GM21360 (cell line): ENCODE measurements at regions not wholly inside any gene's neighbourhood (a gene's known extent, or its start where the extent isn't known, plus 50 kb on each side); places are given as distances from the start of the nearest gene placed in this dataset.
"Not testable (repeated sequence)": the region's sequence is repeated elsewhere in the genome, so short reads cannot be mapped to it uniquely, and the experiment has no call there.

ENCODE experiments used
- ATAC-seq: cut with Tn5 transposase; IDR thresholded peaks from one replicate; pipeline ENCODE4 v1.9.1; 2021; ENCODE audit warnings: mild to moderate bottlenecking, moderate library complexity; ENCODE audit not compliant: unreplicated experiment

DNA sequence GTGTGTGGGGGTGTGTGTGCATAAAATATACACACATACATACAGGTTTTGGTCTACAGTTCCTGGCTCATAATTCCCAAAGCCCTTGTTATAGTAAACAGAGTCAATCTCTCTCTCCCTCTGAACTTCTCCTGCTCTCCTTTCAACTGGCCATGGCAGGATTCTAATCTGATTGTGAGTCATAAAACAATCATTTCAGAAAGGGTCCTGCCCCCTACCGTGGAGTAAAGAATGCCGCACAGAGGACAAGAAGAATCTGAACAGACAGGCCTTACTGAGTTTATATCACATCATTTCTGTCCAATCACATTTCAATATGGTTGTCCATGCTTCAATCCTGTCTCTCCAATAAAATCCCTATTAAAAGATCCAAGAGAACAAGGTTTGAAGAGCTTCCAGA, 416.9 kb downstream of the FRK start:
- no peak for ATAC-seq

DNA sequence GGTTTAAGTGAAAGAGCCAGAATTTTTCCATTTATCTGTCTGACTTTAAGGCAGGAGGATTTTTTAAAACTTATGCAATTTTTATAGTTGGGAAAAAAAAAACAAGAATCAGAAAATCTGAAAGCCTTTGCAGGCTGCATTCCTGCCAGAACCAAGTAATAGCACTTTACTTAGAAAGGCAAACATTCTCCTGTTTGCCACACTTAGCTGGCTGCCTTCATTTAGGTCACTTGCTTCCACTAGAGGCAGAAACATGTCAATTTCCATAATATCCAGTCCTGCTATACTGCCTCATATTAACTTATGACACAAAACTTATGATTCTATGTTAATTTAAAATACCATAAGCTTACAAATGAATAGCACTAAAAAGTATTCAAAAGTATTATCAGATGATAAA, 425.8 kb downstream of the FRK start:
- no peak for ATAC-seq

DNA sequence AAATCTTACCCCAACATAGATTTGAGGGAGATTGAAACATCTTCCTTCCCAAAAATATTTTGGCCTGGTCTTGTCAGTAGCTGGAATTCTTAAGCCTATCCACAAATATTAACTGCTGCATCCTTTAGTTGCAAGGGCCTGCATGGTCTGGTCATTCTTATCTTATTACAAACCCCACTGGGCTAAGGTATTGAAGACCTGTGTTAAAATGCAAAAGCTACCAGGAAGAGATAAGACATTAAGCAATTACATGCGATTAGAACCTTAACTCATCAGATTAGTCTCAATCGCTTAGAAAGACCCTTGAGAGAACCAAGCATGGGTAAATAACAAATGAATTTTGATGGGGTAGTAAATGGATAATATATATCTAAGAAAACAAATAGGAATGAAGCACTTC, 426.6 kb downstream of the FRK start:
- ATAC-seq, result no peak

DNA sequence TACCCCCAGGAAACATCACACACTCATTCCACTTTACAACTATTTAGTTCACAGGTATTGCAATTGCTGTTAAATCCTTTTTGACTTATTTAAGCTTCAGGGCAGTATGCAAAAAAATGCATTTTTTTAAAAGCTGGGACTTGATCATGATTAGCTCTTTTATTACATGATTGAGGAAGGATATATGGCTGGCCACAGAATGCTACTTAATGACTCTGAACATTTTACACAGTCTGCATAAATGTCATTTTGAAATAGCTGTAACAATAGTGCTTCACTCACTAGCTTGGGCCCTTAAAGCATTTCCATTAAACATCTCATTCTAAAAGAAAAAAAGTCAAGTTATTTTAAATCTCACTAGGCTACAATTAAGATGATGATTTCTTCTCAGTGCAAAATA, 429.7 kb downstream of the FRK start:
- no peak for ATAC-seq

DNA sequence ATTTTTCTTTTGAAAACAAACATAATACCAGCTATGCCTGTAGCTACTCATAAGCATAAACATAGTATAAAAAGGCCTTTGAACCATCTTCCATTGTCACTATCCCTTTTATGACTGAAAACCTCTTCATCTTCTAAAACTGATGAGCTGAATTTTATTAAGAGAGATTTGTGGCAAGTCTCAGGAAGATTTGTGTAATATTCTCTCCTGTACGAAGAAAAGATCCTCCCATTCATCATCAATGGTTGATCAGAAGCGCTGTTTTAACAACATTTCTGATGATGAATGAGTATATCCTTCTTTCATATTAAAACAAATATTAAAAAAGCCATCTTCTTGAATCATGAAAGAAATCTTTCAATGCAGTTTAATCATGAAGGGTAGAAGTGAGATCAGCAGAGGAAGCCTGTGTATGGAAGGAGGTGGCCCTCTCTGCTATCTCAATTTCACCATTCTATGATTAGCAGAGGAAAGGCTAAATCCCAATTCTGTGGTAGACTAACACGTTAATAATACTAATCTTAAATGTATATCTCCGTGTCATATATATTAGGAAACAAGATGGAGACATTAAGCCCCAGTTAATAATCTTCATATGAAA, 430.2 kb downstream of the FRK start:
- no peak for ATAC-seq

DNA sequence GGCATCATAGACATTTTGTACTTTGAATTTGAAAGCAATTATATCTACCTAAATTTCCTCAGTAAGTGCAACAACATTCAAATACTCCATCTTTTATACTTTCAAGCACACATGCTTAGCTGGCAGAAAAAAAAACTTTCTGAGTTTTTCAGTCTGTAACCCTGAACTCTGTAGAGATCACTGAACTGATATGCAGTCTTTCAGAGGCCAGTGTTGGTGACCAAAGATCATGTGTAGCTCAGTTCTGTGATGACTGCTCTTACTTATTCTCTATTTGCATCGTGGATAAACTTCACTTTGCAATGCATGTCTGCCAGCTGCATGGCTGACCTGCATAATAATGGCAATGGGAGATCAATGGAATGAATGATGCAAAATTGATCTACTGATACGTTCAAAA, 431.3 kb downstream of the FRK start:
- no peak for ATAC-seq

DNA sequence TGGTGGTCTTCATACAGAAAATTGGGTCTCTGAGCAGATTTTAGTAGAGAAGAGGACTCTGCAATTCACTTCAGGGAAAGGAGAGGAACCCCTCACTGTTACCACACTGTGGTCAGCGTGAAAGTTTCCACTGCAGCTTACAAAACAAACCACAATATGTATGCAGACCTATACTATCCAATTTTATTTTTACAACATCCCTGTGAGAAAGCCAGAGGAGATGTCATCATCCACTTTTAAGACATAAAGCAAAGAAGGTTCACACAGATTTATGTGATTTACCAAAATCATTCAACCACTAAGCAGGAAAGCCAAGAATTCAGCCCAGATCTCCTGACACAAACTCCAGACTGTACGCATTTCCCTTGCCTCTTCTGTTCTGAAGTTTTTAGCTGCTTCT, 442.4 kb downstream of the FRK start:
- no peak for ATAC-seq

DNA sequence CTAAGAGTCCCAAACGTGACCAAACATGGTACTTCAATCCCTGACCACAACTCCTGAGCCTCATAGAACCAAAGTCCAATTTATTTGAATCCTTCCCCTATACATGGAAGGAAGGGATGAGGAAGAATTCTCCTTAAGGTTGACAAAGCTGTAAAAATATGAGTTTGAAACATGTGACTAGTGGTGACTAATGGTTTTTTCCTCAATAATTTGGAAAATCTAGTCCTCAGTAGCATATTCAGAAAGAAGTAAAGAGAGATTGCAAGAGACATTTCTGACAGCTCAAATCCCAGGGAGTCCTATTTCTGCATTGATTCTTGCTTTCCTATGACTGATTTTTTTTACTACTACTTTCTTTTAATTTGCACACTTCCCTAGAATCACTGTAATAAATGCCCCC, 443.7 kb downstream of the FRK start:
- ATAC-seq, result no peak

DNA sequence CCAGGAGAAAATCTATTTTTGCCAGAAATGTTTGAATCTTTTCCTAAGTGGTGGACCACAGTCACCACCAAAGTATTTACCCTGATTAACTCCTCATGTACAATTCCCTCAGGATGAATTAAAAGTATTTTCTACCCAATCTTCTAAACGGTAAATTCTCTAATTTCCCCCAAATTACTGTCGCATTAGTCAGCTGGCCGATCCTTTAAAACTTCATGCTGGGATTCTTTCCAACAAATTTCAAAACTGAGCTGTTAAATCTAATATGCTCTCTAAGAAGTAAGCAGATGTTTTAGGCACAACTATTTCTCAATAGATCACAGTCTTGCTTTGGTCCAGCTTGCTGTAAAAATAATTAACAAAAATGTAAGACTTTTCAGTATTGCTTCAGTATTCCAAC, 447.2 kb downstream of the FRK start:
- no peak for ATAC-seq

DNA sequence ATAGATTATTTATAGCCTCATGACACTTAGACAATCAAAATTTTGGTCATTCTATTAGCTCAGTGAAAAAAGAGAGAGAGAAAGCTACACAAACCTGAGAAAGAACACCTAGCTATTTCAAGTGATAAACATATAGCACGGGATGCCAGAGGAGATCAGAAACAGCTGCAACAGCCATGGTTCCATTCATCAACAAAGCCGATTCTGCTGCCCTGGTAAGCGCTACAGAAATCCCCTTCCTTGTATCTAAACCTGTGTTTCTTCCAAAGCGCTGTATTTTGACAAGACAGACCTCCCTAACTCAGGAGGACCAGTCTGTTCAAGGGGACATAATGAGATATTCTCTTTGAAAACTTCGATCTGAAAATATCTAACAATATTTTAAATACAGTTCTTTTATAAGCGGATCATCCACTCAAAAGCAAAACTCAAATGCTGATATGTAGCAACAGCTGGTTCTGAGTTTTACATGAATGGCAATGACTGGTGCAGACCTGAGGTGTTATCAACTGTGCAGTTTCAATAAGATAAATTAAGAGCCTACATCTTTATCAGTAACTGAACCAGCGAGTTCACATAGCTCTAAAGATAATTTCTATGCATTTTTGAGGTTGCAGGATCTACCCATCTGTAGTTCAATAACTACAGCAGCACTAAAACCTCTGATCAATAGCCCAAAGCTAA, 447.8 kb downstream of the FRK start:
- no peak for ATAC-seq

DNA sequence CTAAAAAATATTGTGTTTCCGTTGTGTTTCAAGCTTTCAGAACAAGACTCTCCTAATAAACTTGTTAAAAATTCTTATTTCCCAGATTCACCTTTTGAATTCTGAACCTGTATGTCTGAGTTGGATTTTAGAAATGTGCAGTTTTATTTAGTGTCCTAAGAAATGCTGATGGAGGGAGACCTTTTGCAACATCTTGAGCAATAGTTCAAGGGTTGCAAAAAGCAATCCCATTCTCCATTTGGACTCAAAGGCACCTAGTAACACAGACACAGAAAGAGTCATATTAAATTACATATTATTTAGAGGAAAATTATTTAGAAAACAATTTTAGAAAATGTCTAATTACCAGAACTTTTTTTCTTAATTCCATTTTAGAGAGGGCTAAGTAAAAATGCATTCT, 448.5 kb downstream of the FRK start:
- ATAC-seq, result no peak

DNA sequence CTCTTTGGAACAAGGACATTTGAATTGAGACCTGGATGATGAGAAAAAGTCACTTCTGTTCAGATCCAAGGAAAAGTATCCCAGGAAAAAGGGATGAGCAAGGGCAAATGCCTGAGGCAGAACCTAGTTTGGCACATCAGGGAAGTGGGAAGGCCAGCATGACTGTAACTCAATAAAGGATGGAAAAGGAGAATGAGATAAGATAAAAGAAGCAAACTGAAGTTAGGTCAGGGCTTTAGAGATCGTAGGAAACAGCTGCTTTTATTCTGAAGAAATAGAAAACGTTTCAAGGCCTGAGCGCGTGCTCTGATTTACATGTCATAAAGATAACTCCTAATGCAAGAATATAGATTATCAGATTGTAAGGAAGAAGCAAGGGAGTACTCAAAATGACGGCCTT, 450.0 kb downstream of the FRK start:
- no peak for ATAC-seq

DNA sequence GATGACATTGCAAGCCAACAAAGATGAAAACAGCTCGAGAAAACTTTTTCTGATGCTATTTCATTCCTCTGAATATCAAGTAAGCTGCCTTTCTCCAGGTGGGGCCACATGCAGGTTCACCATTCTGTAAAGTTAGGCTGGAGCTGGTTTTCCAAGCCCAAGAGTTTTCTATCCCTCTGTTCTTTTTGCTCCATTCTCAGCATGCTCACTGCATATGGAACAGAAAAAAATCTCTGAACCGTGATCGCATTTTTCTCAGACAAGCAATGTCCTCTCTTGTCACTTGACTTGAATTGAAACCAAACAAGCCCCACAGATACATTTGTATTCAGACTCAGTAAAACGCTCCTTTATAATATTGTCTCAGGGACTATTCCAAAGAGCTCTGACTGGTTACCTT, 451.6 kb downstream of the FRK start:
- no peak for ATAC-seq

DNA sequence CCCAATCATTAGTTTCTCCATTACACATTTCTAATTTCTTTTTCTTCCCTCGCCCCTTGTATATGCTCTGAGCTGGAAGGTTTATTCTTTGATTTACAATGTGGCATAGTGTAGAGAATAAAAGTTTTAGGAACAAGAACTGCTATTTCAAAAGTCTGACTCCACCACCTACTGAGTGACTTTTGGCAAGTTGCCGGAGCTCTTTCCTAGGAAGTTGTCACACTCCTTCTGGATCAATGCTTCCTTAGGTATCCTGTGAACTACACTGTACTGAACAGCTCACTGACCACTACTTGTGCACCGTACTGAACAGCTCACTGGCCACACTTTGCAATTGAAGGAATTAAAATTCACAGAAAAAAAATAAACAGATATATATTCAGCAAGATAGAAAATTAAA, 458.2 kb downstream of the FRK start:
- ATAC-seq, result no peak

DNA sequence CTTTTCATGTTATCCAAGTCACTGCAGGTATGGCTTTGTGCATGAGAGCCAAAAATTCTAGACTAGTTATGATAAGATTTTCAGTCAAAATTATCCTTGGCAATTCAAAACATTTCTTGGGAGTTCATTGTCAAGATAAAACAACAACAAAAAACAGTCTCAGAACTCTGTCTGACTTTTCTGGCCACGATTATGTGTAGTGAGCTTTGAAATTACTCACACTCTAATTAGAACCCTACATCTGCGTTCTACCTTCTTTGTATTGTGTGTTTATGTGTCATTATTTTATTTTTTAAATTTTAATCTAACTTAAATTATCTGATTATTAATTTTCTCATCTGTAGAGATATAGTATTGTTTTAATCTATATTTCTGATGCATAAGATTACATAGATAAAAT, 459.2 kb downstream of the FRK start:
- ATAC-seq, result no peak

DNA sequence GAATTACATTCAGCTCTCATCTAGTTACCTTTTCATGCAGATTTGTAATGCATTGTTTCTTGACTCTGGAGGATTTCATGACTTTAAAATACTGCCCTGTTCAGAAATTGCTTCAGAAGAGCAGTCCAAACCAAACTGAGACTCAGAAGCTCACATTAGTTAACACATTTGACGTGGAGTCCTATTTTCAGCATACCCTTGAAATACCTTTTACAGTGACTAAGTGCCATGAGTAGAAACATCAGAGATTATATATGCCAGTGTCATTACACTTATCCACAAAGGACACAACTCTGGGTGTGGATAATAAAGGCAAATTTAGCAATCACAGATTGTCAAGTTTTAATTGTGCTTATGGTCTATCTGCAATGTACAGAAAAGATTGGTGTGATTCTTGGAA, 459.6 kb downstream of the FRK start:
- no peak for ATAC-seq

DNA sequence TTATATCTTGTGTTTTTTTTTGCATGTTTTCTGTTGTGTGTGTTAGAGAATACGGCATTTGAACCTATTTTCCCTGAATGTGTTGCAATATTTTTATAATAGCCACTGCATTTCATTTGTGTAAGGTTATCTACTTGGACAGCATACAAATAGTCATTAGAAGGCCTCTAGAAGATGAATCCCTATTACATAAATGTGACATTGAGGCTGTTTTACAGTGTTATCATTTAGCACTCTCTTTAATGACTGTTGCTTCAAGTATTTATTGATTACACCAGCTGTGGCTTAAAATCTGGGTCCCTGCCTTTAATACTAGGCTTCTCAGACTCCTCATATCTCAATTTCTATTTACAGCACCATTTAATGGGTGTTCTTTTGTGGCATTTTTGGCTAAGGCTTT, 465.8 kb downstream of the FRK start:
- ATAC-seq, result no peak

DNA sequence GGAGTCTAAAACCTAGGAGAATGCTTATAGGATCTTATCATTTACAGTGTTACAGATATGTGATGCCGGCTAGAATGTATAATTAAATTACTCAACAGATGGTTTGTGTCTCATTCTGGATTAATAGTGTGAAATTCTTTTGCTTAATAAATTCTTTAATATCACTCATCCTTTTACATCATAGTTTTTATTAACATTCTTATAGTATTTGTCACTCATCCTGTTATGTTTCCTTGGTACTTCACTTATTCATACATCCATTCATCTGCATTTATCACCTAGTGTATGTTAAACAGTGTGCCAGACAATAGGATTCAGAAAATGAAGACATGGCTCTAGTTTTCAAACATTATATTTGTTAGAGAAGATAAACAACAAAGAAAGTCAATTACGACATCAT, 468.7 kb downstream of the FRK start:
- ATAC-seq, result no peak

DNA sequence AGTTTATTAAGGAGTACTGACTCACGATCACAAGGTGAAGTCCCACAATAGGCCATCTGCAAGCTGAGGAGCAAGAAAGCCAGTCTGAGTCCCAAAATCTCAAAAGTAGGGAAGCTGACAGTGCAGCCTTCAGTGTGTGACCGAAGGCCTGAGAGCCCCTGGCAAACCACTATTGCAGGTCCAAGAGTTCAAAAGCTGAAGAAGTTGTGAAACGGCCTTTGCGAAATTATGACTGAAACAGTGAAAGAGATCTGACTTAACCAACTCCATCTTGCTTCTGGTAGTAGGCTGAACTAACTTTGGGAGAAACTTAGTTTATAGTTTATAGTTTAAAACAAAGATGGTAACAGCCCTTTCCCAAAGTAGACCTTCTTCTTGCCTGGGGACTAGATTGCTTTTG, 471.6 kb downstream of the FRK start:
- ATAC-seq, result not testable (repeated sequence)

DNA sequence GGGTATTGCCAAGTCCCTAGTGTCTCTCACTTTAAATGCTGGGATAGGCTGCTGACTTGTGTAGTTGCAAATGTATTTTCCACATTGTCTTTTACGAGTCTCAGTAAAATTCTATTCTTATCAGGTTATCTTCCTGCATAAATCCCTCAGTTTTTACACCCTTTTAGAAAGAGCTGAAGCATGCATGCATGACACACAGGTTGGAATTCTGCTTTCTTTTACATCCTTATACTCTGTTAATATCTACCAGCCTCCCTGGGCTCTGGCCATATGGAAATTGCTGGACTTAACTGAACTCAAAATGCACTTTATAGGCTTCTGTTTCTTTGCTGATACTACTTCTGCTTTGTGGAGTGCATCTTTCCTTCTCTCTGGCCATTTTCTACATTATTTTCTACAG, 477.4 kb downstream of the FRK start:
- no peak for ATAC-seq

DNA sequence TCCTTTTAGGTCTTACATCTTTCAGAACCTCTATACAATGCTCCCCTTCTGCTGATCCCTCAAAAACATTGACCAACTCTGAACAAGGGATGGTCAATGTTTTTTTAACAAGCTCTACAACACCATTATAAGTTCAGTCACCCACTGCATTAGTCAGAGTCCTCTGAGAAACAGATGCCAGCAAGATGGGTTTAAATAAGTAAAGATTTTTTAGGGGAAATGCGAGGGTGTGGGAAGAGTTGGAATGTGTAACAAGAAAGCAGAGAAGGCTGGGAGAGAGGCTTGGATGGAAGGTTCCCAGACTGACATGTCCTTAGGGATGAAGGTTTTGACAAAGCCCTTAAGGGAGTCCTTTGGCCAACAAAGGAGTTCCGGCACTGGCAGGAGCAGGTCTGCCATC, 478.3 kb downstream of the FRK start:
- no peak for ATAC-seq

DNA sequence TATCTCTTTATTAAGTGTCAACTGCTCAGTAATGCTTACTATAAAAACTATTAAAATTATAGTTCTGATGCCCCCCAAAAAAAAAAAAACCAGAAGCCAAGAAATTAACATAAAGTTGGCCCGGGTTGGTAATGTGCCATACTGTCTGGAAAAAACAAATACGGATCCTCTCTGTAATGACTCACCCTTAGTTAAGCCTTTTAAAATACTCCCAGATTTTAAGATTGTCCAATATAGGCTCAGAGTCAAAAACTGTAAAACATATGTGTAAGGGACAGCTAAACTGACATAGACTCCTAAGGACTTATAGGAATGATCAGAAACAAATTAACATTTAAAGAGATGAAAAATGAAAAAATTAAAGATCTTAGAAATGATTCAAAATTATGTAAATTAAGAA, 481.1 kb downstream of the FRK start:
- not testable (repeated sequence) for ATAC-seq

DNA sequence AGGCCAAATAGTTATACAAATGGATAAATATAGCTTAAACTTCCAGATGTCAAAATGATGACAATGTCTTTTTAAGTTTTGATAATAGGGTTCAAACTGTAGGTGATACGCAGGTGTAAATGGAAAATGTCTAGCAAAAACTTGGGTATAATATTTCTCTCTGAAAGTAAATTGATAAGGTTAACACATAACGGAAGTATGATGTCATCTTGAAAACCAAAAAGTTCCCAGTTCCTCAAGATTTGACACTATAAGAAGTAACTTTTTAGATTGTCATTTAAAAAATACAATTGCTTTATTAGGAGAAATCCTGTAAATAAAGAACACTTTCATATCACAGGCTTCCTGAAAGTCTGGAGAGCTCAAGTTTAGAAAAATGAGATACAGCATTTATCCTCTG, 483.4 kb downstream of the FRK start:
- no peak for ATAC-seq
